Liver (tissue), 8 donors: ENCODE measurements at regions not wholly inside any gene's neighbourhood (a gene's known extent, or its start where the extent isn't known, plus 50 kb on each side); places are given as distances from the start of the nearest gene placed in this dataset.

Experiments used
- DNase-seq: peaks from one replicate; pipeline ENCODE4 v3.0.0-alpha.2; 2017; ENCODE audit warnings: low spot score
- H3K27ac ChIP-seq, 2 donors: one replicate each; pipeline ENCODE4 v1.7.0; 2013; ENCODE audit warnings: inconsistent platforms in 2 of 2, low read length in 2 of 2, control low read depth in 1 of 2, low read depth in 1 of 2, mild to moderate bottlenecking in 1 of 2
- H3K27me3 ChIP-seq, 4 donors: one replicate each; pipeline versions ENCODE4 v1.6.1 to v1.7.0; 2013; ENCODE audit warnings: low read length in 3 of 4, inconsistent platforms in 1 of 4, mild to moderate bottlenecking in 1 of 4, moderate library complexity in 1 of 4; ENCODE audit not compliant: control insufficient read depth in 4 of 4, insufficient read depth in 4 of 4
- H3K36me3 ChIP-seq, 4 donors: one replicate each; pipeline versions ENCODE4 v1.6.1 to v1.7.0; 2013; ENCODE audit warnings: low read length in 3 of 4, mild to moderate bottlenecking in 3 of 4, low read depth in 1 of 4, moderate library complexity in 1 of 4; ENCODE audit not compliant: control insufficient read depth in 4 of 4, insufficient read depth in 3 of 4
- H3K4me1 ChIP-seq, 4 donors: one replicate each; pipeline versions ENCODE4 v1.6.1 to v1.7.0; 2013; ENCODE audit warnings: low read length in 3 of 4, mild to moderate bottlenecking in 3 of 4, moderate library complexity in 1 of 4; ENCODE audit not compliant: control insufficient read depth in 4 of 4, insufficient read depth in 4 of 4
- H3K4me3 ChIP-seq, 3 donors: one replicate each; pipeline versions ENCODE4 v1.6.1 to v1.7.0; 2013; ENCODE audit warnings: low read length in 3 of 3, control low read depth in 1 of 3, low read depth in 1 of 3, mild to moderate bottlenecking in 1 of 3
- H3K9ac ChIP-seq, 2 donors: one replicate each; pipeline ENCODE4 v1.7.0; 2013; ENCODE audit warnings: low read length in 2 of 2, mild to moderate bottlenecking in 2 of 2, moderate library complexity in 2 of 2, control low read depth in 1 of 2, low read depth in 1 of 2
- H3K9me3 ChIP-seq, 4 donors: one replicate each; pipeline versions ENCODE4 v1.6.1 to v1.7.0; 2013; ENCODE audit warnings: low read length in 3 of 4; ENCODE audit not compliant: control insufficient read depth in 4 of 4
- EGR1 ChIP-seq, 2 donors: IDR thresholded peaks; 2 replicates each; pipeline ENCODE4 v1.6.1; 2016 to 2018; ENCODE audit warnings: antibody characterized with exemption in 2 of 2, low read depth in 2 of 2
- FOXA2 ChIP-seq: IDR thresholded peaks from 2 replicates; pipeline ENCODE4 v1.6.1; 2016; ENCODE audit warnings: antibody characterized with exemption
- HNF4A ChIP-seq, 2 donors: conservative IDR thresholded peaks; 2 replicates each; pipeline ENCODE4 v1.6.1; 2016; ENCODE audit warnings: antibody characterized with exemption in 2 of 2, mild to moderate bottlenecking in 2 of 2
- NR2F2 ChIP-seq: IDR thresholded peaks from 2 replicates; pipeline ENCODE4 v1.6.1; 2016; ENCODE audit warnings: antibody characterized with exemption
- RAD21 ChIP-seq, 2 donors: IDR thresholded peaks; 2 replicates each; pipeline ENCODE4 v1.6.1; 2016; ENCODE audit warnings: antibody characterized with exemption in 2 of 2, mild to moderate bottlenecking in 2 of 2
- RXRA ChIP-seq, 2 donors: IDR thresholded peaks; 2 replicates each; pipeline ENCODE4 v1.6.1; 2017 to 2018; ENCODE audit warnings: antibody characterized with exemption in 2 of 2, mild to moderate bottlenecking in 1 of 2
- WGBS: extraction: QIAGEN DNeasy Blood & Tissue Kit; methylation state at CpG from one replicate; pipeline ENCODE4 v1.1.7; 2013; 5-methylcytosine and 5-hydroxymethylcytosine counted together
- TF ChIP-seq, protein P1 (sequence below): IDR thresholded peaks from 2 replicates; pipeline ENCODE4 v1.6.1; 2016; ENCODE audit warnings: antibody characterized with exemption
- TF ChIP-seq, protein P2 (sequence below): fragments of 150-350 bp; IDR thresholded peaks from 2 replicates; pipeline ENCODE4 v1.5.1; 2017; ENCODE audit warnings: improper control_type of control experiment, low read depth, low read length; ENCODE audit not compliant: missing input control
- TF ChIP-seq, protein P3 (sequence below): IDR thresholded peaks from 2 replicates; pipeline ENCODE4 v1.6.1; 2016; ENCODE audit warnings: antibody characterized with exemption
- TF ChIP-seq, protein P4 (sequence below): IDR thresholded peaks from 2 replicates; pipeline ENCODE4 v1.6.1; 2016; ENCODE audit warnings: antibody characterized with exemption, mild to moderate bottlenecking
- donor health status: healthy.
- donor health status: healthy.
- donor health status: healthy.
- donor health status: healthy.
- donor health status: healthy.

DNA sequence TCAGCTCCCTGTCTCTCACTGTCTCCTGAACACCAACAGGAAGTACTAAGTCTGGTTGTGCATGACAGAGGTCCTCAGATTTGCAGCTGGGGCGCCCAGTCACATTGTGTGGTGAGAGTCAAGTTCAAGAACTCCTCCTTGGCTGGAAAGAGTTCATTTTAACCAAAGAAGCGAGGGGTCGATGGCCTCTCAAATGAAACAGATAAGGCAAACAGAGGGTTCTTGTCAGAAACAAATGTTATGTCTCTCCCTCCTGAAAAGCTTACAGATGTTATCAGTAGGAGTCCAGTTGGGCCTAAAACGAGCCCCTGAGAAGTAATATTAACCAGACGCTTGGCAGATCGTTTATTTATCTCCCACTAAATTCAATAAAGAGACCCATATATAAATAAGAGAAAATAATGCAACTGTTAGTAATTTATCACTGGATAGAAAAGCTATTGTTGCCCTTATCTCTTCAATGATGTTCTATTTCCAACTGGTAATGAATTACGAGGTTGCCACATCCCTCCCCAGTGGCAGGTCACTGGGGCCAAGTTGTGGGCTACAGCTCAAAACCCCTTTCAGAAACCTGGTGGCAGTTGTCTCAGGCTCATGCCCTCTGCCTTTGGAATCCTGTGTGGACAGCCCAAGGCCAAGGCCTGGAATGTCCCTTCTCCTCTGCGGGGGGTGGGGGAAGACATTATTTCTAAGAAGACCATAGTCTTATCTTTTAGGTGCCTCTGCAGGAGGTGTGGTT lies 307.5 kb upstream of the DYNLRB2 start:
- TF ChIP-seq RXRA (IDR thresholded peaks at IDR 0.05) (peak in 1 of 2 donors; percentile 7), RAD21 (IDR thresholded peaks at IDR 0.05) (no peak), NR2F2 (peak; percentile 68)
- Histone ChIP-seq H3K4me3 (no peak overlapping the region), H3K9me3 (no peaks in the 10 kb centered on the region), H3K4me1 (no peaks in the 10 kb centered on the region), H3K27me3 (no peaks in the 10 kb centered on the region), H3K9ac (no peak overlapping the region), H3K36me3 (no peaks in the 10 kb centered on the region), H3K27ac (no peak overlapping the region)
- no peak for DNase-seq
- WGBS, result 68% methylated on average over 8 of the region's 8 CpGs

DNA sequence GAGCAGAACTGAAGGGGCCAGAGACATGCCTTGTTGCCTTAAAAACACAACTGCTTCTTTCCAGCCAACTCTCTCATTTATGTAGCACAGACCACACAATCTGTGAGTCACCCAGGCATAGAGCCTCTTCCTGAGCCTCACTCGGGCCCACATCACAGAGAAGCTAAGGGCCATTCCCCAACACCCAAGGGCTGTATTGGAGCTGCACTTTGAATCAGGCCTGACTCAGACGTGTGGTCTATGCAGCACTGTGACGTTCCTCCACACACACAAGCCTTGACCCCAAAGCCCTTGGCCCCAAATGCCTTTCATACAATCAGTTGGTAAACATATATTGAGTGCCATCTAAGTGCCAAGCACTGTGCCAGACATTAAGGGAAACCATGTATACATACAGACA lies 308.9 kb upstream of the DYNLRB2 start:
- TF ChIP-seq EGR1 (IDR thresholded peaks at IDR 0.05; ENCODE audit: low read depth in 2 of 2) (no peak), HNF4A (conservative IDR thresholded peaks at IDR 0.05) (no peak), RAD21 (IDR thresholded peaks at IDR 0.05) (no peak), NR2F2 (no peak)
- TF ChIP-seq, protein P1, sequence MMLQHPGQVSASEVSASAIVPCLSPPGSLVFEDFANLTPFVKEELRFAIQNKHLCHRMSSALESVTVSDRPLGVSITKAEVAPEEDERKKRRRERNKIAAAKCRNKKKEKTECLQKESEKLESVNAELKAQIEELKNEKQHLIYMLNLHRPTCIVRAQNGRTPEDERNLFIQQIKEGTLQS, result no peak
- TF ChIP-seq, protein P2, sequence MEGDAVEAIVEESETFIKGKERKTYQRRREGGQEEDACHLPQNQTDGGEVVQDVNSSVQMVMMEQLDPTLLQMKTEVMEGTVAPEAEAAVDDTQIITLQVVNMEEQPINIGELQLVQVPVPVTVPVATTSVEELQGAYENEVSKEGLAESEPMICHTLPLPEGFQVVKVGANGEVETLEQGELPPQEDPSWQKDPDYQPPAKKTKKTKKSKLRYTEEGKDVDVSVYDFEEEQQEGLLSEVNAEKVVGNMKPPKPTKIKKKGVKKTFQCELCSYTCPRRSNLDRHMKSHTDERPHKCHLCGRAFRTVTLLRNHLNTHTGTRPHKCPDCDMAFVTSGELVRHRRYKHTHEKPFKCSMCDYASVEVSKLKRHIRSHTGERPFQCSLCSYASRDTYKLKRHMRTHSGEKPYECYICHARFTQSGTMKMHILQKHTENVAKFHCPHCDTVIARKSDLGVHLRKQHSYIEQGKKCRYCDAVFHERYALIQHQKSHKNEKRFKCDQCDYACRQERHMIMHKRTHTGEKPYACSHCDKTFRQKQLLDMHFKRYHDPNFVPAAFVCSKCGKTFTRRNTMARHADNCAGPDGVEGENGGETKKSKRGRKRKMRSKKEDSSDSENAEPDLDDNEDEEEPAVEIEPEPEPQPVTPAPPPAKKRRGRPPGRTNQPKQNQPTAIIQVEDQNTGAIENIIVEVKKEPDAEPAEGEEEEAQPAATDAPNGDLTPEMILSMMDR, result no peak
- TF ChIP-seq, protein P3, sequence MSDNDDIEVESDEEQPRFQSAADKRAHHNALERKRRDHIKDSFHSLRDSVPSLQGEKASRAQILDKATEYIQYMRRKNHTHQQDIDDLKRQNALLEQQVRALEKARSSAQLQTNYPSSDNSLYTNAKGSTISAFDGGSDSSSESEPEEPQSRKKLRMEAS, result no peak
- TF ChIP-seq, protein P4, sequence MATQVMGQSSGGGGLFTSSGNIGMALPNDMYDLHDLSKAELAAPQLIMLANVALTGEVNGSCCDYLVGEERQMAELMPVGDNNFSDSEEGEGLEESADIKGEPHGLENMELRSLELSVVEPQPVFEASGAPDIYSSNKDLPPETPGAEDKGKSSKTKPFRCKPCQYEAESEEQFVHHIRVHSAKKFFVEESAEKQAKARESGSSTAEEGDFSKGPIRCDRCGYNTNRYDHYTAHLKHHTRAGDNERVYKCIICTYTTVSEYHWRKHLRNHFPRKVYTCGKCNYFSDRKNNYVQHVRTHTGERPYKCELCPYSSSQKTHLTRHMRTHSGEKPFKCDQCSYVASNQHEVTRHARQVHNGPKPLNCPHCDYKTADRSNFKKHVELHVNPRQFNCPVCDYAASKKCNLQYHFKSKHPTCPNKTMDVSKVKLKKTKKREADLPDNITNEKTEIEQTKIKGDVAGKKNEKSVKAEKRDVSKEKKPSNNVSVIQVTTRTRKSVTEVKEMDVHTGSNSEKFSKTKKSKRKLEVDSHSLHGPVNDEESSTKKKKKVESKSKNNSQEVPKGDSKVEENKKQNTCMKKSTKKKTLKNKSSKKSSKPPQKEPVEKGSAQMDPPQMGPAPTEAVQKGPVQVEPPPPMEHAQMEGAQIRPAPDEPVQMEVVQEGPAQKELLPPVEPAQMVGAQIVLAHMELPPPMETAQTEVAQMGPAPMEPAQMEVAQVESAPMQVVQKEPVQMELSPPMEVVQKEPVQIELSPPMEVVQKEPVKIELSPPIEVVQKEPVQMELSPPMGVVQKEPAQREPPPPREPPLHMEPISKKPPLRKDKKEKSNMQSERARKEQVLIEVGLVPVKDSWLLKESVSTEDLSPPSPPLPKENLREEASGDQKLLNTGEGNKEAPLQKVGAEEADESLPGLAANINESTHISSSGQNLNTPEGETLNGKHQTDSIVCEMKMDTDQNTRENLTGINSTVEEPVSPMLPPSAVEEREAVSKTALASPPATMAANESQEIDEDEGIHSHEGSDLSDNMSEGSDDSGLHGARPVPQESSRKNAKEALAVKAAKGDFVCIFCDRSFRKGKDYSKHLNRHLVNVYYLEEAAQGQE, result no peak
- Histone ChIP-seq H3K27me3 (no peaks in the 10 kb centered on the region), H3K27ac (no peak overlapping the region), H3K36me3 (no peaks in the 10 kb centered on the region), H3K4me3 (no peak overlapping the region), H3K4me1 (no peaks in the 10 kb centered on the region), H3K9ac (no peak overlapping the region), H3K9me3 (no peaks in the 10 kb centered on the region)
- WGBS, result 79% methylated on average over 3 of the region's 3 CpGs
- no peak for DNase-seq

DNA sequence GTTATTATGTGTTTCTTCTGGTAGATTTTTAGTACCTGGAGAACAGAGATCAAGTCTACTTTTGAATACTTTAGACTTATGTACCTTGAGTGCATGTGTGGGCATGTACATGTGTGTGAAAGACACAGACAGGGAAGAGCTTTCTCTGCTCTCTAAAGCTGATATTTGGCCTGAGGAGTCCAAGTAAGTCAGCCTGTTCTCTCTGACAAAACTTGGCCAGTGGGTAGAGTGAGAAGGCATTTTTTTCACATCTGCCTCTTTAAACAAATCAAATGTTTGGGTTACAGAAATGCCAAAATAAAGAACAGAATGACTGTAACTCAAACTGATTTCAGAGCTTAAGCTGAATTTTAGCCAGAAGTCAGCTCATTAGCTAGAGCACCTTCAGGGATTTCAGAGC lies 309.7 kb upstream of the DYNLRB2 start:
- TF ChIP-seq NR2F2 (no peak), FOXA2 (no peak)
- TF ChIP-seq, protein P2, result no peak
- no peak for DNase-seq
- H3K27me3 ChIP-seq, result no peaks in the 10 kb centered on the region
- no peak overlapping the region for H3K4me3 ChIP-seq
- H3K9ac ChIP-seq, result no peak overlapping the region
- H3K4me1 ChIP-seq, result no peaks in the 10 kb centered on the region
- H3K36me3 ChIP-seq, result no peaks in the 10 kb centered on the region
- H3K27ac ChIP-seq, result no peak overlapping the region
- no peaks in the 10 kb centered on the region for H3K9me3 ChIP-seq
